CD4-positive, alpha-beta T cell (primary cell): ENCODE measurements at regions not wholly inside any gene's neighbourhood (a gene's known extent, or its start where the extent isn't known, plus 50 kb on each side); places are given as distances from the start of the nearest gene placed in this dataset.

Experiments
- ATAC-seq: fragments of 200-7000 bp; cut with Tn5 transposase; one replicate; pipeline ENCODE4 v1.10.0; 2022; ENCODE audit warnings: mild to moderate bottlenecking; ENCODE audit not compliant: poor library complexity
- CTCF ChIA-PET: fragments of 350-600 bp; sonication (Branson Sonifier 250); formaldehyde crosslinking; loops from one replicate; lab custom pipeline; 2021; ENCODE audit warnings: antibody characterized with exemption, inconsistent platforms; lab: Charles Lee
- POLR2A ChIA-PET: fragments of 350-600 bp; sonication (Branson Sonifier 250); formaldehyde crosslinking; loops from one replicate; lab custom pipeline; 2021; ENCODE audit warnings: antibody characterized with exemption, inconsistent platforms; lab: Charles Lee
- DNase-seq, 14 experiments: peaks; one replicate each; pipeline ENCODE4 v3.0.0-alpha.2; 2013 to 2020; ENCODE audit warnings: mixed read lengths in 2 of 14
- H3K27ac ChIP-seq, 2 donors: one replicate each; pipeline versions ENCODE4 v1.5.1 to v1.7.0; 2013; ENCODE audit warnings: low read length in 2 of 2, low read depth in 1 of 2, mild to moderate bottlenecking in 1 of 2
- H3K27me3 ChIP-seq, 2 experiments: 1 replicate in 1 of 2; 2 replicates in 1 of 2; pipeline versions ENCODE4 v1.6.1 to v1.7.0; 2013; ENCODE audit warnings: low read length in 2 of 2, control low read depth in 1 of 2, mild to moderate bottlenecking in 1 of 2, moderate library complexity in 1 of 2; ENCODE audit not compliant: insufficient read depth in 2 of 2, control insufficient read depth in 1 of 2
- H3K36me3 ChIP-seq: one replicate; pipeline ENCODE4 v1.6.1; 2013; ENCODE audit warnings: low read length, control low read depth; ENCODE audit not compliant: insufficient read depth
- H3K4me1 ChIP-seq: one replicate; pipeline ENCODE4 v1.6.1; 2013; ENCODE audit warnings: low read length, control low read depth; ENCODE audit not compliant: insufficient read depth
- H3K4me3 ChIP-seq: one replicate; pipeline ENCODE4 v1.5.1; 2013; ENCODE audit warnings: mild to moderate bottlenecking, low read length, moderate library complexity
- H3K9me3 ChIP-seq, 2 experiments: 1 replicate in 1 of 2; 2 replicates in 1 of 2; pipeline versions ENCODE4 v1.6.1 to v1.7.0; 2013; ENCODE audit warnings: low read length in 2 of 2, mild to moderate bottlenecking in 2 of 2, control low read depth in 1 of 2, moderate library complexity in 1 of 2; ENCODE audit not compliant: control insufficient read depth in 1 of 2, insufficient read depth in 1 of 2
- H3K27ac Mint-ChIP-seq: one replicate; pipeline ENCODE4 v1.8.0; 2020; ENCODE audit warnings: mixed read lengths
- H3K27me3 Mint-ChIP-seq: one replicate; pipeline ENCODE4 v1.8.0; 2021; ENCODE audit warnings: mixed read lengths
- H3K36me3 Mint-ChIP-seq: one replicate; pipeline ENCODE4 v1.8.0; 2021; ENCODE audit warnings: low read depth, mixed read lengths
- H3K4me1 Mint-ChIP-seq: one replicate; pipeline ENCODE4 v1.8.0; 2021; ENCODE audit warnings: low read depth, mixed read lengths
- H3K4me3 Mint-ChIP-seq: one replicate; pipeline ENCODE4 v1.8.0; 2020; ENCODE audit warnings: mild to moderate bottlenecking, mixed read lengths
- H3K9me3 Mint-ChIP-seq: one replicate; pipeline ENCODE4 v1.8.0; 2020; ENCODE audit warnings: mixed read lengths
- CTCF ChIP-seq: fragments of 200-600 bp; IDR thresholded peaks from one replicate; pipeline ENCODE4 v1.8.0; 2022; ENCODE audit warnings: antibody characterized with exemption, mild to moderate bottlenecking
- intact Hi-C, 2 experiments: fragments of 100-400 bp; cut with DNase I in 1 of 2; cut with micrococcal nuclease in 1 of 2; formaldehyde crosslinking; loops; one replicate each; pipeline versions ENCODE4 v1.15.1 to v1.9.0; 2023 to 2025; cut with DNase I, micrococcal nuclease

GRCh38 chr16:87185308-87185707 lies 131.9 kb downstream of the C16orf95 start:
- no peak overlapping the region for H3K27ac Mint-ChIP-seq

GRCh38 chr16:87185983-87186382 lies 131.2 kb downstream of the C16orf95 start:
- H3K4me3 ChIP-seq: no peak overlapping the region
- Mint-ChIP-seq H3K4me1 (no peaks in the 10 kb centered on the region), H3K4me3 (no peak overlapping the region), H3K9me3 (peaks cover 5% of the 10 kb centered on the region), H3K36me3 (no peaks in the 10 kb centered on the region), H3K27me3 (no peaks in the 10 kb centered on the region), H3K27ac (no peak overlapping the region)
- no peak for DNase-seq
- no peak overlapping the region for H3K27ac ChIP-seq
- no peaks in the 10 kb centered on the region for H3K27me3 ChIP-seq
- intact Hi-C loops: no loop called here
- no peak for TF ChIP-seq CTCF
- CTCF ChIA-PET: no interaction called here
- no peaks in the 10 kb centered on the region for H3K36me3 ChIP-seq
- no peak for ATAC-seq
- H3K9me3 ChIP-seq: peaks cover 5 to 21% of the 10 kb centered on the region in 2 experiments
- POLR2A ChIA-PET: no interaction called here
- H3K4me1 ChIP-seq: no peaks in the 10 kb centered on the region

More at GRCh38 chr16:87185308-87185707, 131.9 kb downstream of the C16orf95 start:
- no peak for DNase-seq
- H3K36me3 Mint-ChIP-seq: no peaks in the 10 kb centered on the region
- peaks cover 4% of the 10 kb centered on the region for H3K27me3 Mint-ChIP-seq
- Histone ChIP-seq H3K27ac (no peak overlapping the region), H3K4me3 (no peak overlapping the region), H3K36me3 (no peaks in the 10 kb centered on the region), H3K4me1 (no peaks in the 10 kb centered on the region), H3K9me3 (peaks cover under 1 to 21% of the 10 kb centered on the region in 2 experiments), H3K27me3 (no peaks in the 10 kb centered on the region)
- no peak for TF ChIP-seq CTCF
- H3K4me1 Mint-ChIP-seq: no peaks in the 10 kb centered on the region
- intact Hi-C loops: no loop called here
- CTCF ChIA-PET: no interaction called here
- ATAC-seq: no peak
- POLR2A ChIA-PET: no interaction called here
- peaks cover 5% of the 10 kb centered on the region for H3K9me3 Mint-ChIP-seq
- H3K4me3 Mint-ChIP-seq: no peak overlapping the region

- DNase-seq: no peak
- CTCF ChIA-PET: no interaction called here
- Histone ChIP-seq H3K27me3 (no peaks in the 10 kb centered on the region), H3K4me1 (no peaks in the 10 kb centered on the region), H3K27ac (no peak overlapping the region), H3K36me3 (no peaks in the 10 kb centered on the region), H3K4me3 (no peak overlapping the region), H3K9me3 (peaks cover 5 to 24% of the 10 kb centered on the region in 2 experiments)
- POLR2A ChIA-PET: no interaction called here
- TF ChIP-seq CTCF: no peak
- intact Hi-C loops: no loop called here
- no peaks in the 10 kb centered on the region for H3K4me1 Mint-ChIP-seq
- peaks cover 5% of the 10 kb centered on the region for H3K9me3 Mint-ChIP-seq
- no peaks in the 10 kb centered on the region for H3K27me3 Mint-ChIP-seq
- no peak overlapping the region for H3K27ac Mint-ChIP-seq
- no peak for ATAC-seq
- H3K4me3 Mint-ChIP-seq: no peak overlapping the region
- no peaks in the 10 kb centered on the region for H3K36me3 Mint-ChIP-seq
Measured at GRCh38 chr16:87186446-87186845, 130.7 kb downstream of the C16orf95 start.
